Neural crest cell (in vitro differentiated cells): ENCODE measurements at regions not wholly inside any gene's neighbourhood (a gene's known extent, or its start where the extent isn't known, plus 50 kb on each side); places are given as distances from the start of the nearest gene placed in this dataset.

Experiments used
- DNase-seq: peaks from one replicate; pipeline ENCODE4 v3.0.0; 2021; ENCODE audit warnings: low read depth, mixed read lengths, low spot score
- H3K27ac Mint-ChIP-seq: one replicate; pipeline ENCODE4 v1.8.0; 2021; ENCODE audit warnings: mild to moderate bottlenecking, mixed read lengths; ENCODE audit not compliant: unreplicated experiment
- H3K27me3 Mint-ChIP-seq: 2 replicates; pipeline ENCODE4 v1.8.0; 2021; ENCODE audit warnings: low read depth, mild to moderate bottlenecking, mixed read lengths
- H3K36me3 Mint-ChIP-seq: 2 replicates; pipeline ENCODE4 v1.8.0; 2021; ENCODE audit warnings: low read depth, mild to moderate bottlenecking, mixed read lengths
- H3K4me1 Mint-ChIP-seq: 2 replicates; pipeline ENCODE4 v1.8.0; 2021; ENCODE audit warnings: mixed read lengths
- H3K4me3 Mint-ChIP-seq: one replicate; pipeline ENCODE4 v1.8.0; 2021; ENCODE audit warnings: mild to moderate bottlenecking, mixed read lengths
- H3K9me3 Mint-ChIP-seq: 2 replicates; pipeline ENCODE4 v1.8.0; 2021; ENCODE audit warnings: mixed read lengths
- TF ChIP-seq, protein P1 (sequence below): fragments of 200-600 bp; sonication (generic); conservative IDR thresholded peaks from 2 replicates; pipeline ENCODE4 v1.5.0; 2021; ENCODE audit warnings: antibody characterized with exemption, mild to moderate bottlenecking

- Mint-ChIP-seq H3K4me3 (no peak overlapping the region), H3K27ac (no peak overlapping the region), H3K4me1 (no peaks in the 10 kb centered on the region)
Observed at GRCh38 chr11:86888164-86889000, 66.8 kb downstream of the FZD4 start.

GRCh38 chr11:86889001-86889341, 66.2 kb downstream of the FZD4 start:
- H3K4me1 Mint-ChIP-seq, result no peaks in the 10 kb centered on the region
- TF ChIP-seq, protein P1, sequence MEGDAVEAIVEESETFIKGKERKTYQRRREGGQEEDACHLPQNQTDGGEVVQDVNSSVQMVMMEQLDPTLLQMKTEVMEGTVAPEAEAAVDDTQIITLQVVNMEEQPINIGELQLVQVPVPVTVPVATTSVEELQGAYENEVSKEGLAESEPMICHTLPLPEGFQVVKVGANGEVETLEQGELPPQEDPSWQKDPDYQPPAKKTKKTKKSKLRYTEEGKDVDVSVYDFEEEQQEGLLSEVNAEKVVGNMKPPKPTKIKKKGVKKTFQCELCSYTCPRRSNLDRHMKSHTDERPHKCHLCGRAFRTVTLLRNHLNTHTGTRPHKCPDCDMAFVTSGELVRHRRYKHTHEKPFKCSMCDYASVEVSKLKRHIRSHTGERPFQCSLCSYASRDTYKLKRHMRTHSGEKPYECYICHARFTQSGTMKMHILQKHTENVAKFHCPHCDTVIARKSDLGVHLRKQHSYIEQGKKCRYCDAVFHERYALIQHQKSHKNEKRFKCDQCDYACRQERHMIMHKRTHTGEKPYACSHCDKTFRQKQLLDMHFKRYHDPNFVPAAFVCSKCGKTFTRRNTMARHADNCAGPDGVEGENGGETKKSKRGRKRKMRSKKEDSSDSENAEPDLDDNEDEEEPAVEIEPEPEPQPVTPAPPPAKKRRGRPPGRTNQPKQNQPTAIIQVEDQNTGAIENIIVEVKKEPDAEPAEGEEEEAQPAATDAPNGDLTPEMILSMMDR, result no peak
- H3K27ac Mint-ChIP-seq, result no peak overlapping the region
- no peaks in the 10 kb centered on the region for H3K36me3 Mint-ChIP-seq
- no peaks in the 10 kb centered on the region for H3K27me3 Mint-ChIP-seq
- peaks cover under 1% of the 10 kb centered on the region for H3K9me3 Mint-ChIP-seq
- no peak for DNase-seq
- no peak overlapping the region for H3K4me3 Mint-ChIP-seq

More at GRCh38 chr11:86888164-86889000, 66.8 kb downstream of the FZD4 start:
- TF ChIP-seq, protein P1, result no peak
- peaks cover 3% of the 10 kb centered on the region for H3K9me3 Mint-ChIP-seq
- H3K36me3 Mint-ChIP-seq, result no peaks in the 10 kb centered on the region
- DNase-seq, result no peak
- H3K27me3 Mint-ChIP-seq, result no peaks in the 10 kb centered on the region

DNA sequence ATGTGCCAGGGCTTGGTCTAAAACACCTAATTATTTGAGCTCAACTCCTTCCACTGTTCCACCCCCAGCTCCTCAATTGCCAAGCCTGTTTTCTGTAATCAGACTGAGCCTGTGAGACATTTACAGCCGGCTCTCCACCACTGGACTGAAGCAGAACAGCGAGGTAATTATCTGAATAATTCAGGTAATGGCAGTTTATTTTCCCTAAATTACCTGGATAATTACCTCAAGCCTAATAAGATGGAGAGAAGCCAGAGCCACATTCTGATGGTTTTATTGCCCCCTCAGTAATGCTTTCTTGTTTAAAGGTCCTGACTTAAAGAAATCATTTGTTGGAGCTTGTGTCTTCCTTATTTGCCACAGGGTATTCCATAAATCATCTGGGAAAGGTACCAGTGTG, 64.2 kb downstream of the FZD4 start:
- TF ChIP-seq, protein P1, result no peak
- H3K4me1 Mint-ChIP-seq, result no peaks in the 10 kb centered on the region
- H3K27me3 Mint-ChIP-seq, result no peaks in the 10 kb centered on the region
- H3K27ac Mint-ChIP-seq, result no peak overlapping the region
- H3K9me3 Mint-ChIP-seq, result no peaks in the 10 kb centered on the region
- no peaks in the 10 kb centered on the region for H3K36me3 Mint-ChIP-seq
- H3K4me3 Mint-ChIP-seq, result no peak overlapping the region
- no peak for DNase-seq

- H3K4me3 Mint-ChIP-seq, result no peak overlapping the region
- DNase-seq, result no peak
- H3K9me3 Mint-ChIP-seq, result no peaks in the 10 kb centered on the region
- TF ChIP-seq, protein P1, result no peak
- no peaks in the 10 kb centered on the region for H3K4me1 Mint-ChIP-seq
- no peaks in the 10 kb centered on the region for H3K27me3 Mint-ChIP-seq
- no peaks in the 10 kb centered on the region for H3K36me3 Mint-ChIP-seq
- no peak overlapping the region for H3K27ac Mint-ChIP-seq
Observed at GRCh38 chr11:86893235-86893634, 62.0 kb downstream of the FZD4 start.
